NCI-H2171 treated with DMSO at 0.1 percent for 48 hours (cell line): ENCODE measurements at regions not wholly inside any gene's neighbourhood (a gene's known extent, or its start where the extent isn't known, plus 50 kb on each side); places are given as distances from the start of the nearest gene placed in this dataset.

Source experiments
- DNase-seq: peaks from one replicate; lab custom pipeline; 2025; lab: John Stamatoyannopoulos, UW

- DNase-seq = no peak
These were observed 250.9 kb upstream of the PDE10A start for GRCh38 chr6:165913676-165914570.

GRCh38 chr6:165910184-165910966 lies 247.3 kb upstream of the PDE10A start:
- no peak for DNase-seq

GRCh38 chr6:165906736-165907135 lies 243.7 kb upstream of the PDE10A start:
- no peak for DNase-seq

GRCh38 chr6:165905744-165906143 lies 242.7 kb upstream of the PDE10A start:
- DNase-seq = no peak

- no peak for DNase-seq
These were observed 237.9 kb upstream of the PDE10A start for GRCh38 chr6:165900970-165901369.

- DNase-seq = no peak
These were observed 236.6 kb upstream of the PDE10A start for GRCh38 chr6:165899611-165900010.

GRCh38 chr6:165895421-165896165 lies 232.6 kb upstream of the PDE10A start:
- no peak for DNase-seq

GRCh38 chr6:165894171-165894825 lies 231.3 kb upstream of the PDE10A start:
- DNase-seq = no peak

GRCh38 chr6:165893431-165893830 lies 230.4 kb upstream of the PDE10A start:
- DNase-seq = no peak

- no peak for DNase-seq
These were observed 228.3 kb upstream of the PDE10A start for GRCh38 chr6:165891320-165891719.

GRCh38 chr6:165890404-165890735 lies 227.3 kb upstream of the PDE10A start:
- no peak for DNase-seq

GRCh38 chr6:165889636-165890403 lies 226.8 kb upstream of the PDE10A start:
- DNase-seq = no peak

- no peak for DNase-seq
These were observed 223.1 kb upstream of the PDE10A start for GRCh38 chr6:165886169-165886568.

- DNase-seq = peak; percentile 48
These were observed 222.0 kb upstream of the PDE10A start for GRCh38 chr6:165884813-165885765.

- peak; percentile 1 for DNase-seq
These were observed 221.0 kb upstream of the PDE10A start for GRCh38 chr6:165883851-165884640.

GRCh38 chr6:165881806-165882205 lies 218.8 kb upstream of the PDE10A start:
- no peak for DNase-seq

GRCh38 chr6:165880686-165881085 lies 217.6 kb upstream of the PDE10A start:
- no peak for DNase-seq

- DNase-seq = no peak
These were observed 214.7 kb upstream of the PDE10A start for GRCh38 chr6:165877773-165878172.

GRCh38 chr6:165877192-165877591 lies 214.2 kb upstream of the PDE10A start:
- no peak for DNase-seq
